Thyroid gland (tissue), 4 donors: ENCODE measurements at regions not wholly inside any gene's neighbourhood (a gene's known extent, or its start where the extent isn't known, plus 50 kb on each side); places are given as distances from the start of the nearest gene placed in this dataset.

Source experiments
- POLR2A ChIP-seq, 2 donors: fragments of 450-650 bp; IDR thresholded peaks; one replicate each; pipeline ENCODE4 v1.6.1; 2017; ENCODE audit warnings: antibody characterized with exemption in 2 of 2, mild to moderate bottlenecking in 2 of 2, moderate library complexity in 1 of 2
- TF ChIP-seq, protein P1 (sequence below), 6 experiments: fragments of 200-600 bp in 3 of 6; fragments of 450-650 bp in 3 of 6; sonication (generic) in 3 of 6; IDR thresholded peaks; one replicate each; pipeline ENCODE4 v1.5.1; 2016 to 2019; ENCODE audit warnings: antibody characterized with exemption in 6 of 6, mild to moderate bottlenecking in 2 of 6, inconsistent platforms in 1 of 6, moderate library complexity in 1 of 6

DNA sequence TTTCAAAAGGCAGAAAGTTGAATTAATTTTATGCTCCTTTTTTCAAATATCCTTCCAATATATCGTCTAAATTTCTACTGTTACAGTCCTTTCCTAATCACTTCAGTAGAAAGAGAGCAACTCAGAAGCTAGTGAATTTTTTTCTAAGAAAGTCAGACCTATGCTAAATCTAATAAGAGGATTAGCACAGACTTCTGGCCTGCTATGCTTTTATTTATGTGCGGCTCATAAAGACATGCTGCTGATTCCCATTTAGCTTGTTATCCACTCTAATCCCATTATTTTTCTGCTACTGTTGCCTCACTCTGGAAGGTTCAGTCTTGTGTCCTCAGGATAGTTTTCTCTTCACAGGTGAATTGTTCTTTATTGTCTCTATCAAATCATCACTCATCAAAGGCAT lies 473.5 kb upstream of the FAM241A start:
- TF ChIP-seq, protein P1, sequence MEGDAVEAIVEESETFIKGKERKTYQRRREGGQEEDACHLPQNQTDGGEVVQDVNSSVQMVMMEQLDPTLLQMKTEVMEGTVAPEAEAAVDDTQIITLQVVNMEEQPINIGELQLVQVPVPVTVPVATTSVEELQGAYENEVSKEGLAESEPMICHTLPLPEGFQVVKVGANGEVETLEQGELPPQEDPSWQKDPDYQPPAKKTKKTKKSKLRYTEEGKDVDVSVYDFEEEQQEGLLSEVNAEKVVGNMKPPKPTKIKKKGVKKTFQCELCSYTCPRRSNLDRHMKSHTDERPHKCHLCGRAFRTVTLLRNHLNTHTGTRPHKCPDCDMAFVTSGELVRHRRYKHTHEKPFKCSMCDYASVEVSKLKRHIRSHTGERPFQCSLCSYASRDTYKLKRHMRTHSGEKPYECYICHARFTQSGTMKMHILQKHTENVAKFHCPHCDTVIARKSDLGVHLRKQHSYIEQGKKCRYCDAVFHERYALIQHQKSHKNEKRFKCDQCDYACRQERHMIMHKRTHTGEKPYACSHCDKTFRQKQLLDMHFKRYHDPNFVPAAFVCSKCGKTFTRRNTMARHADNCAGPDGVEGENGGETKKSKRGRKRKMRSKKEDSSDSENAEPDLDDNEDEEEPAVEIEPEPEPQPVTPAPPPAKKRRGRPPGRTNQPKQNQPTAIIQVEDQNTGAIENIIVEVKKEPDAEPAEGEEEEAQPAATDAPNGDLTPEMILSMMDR (IDR thresholded peaks at IDR 0.05), result no peak
- TF ChIP-seq POLR2A (IDR thresholded peaks at IDR 0.05), result no peak
